Neuronal stem cell (in vitro differentiated cells): ENCODE measurements at regions not wholly inside any gene's neighbourhood (a gene's known extent, or its start where the extent isn't known, plus 50 kb on each side); places are given as distances from the start of the nearest gene placed in this dataset.

Experiments
- DNase-seq: peaks from one replicate; pipeline ENCODE4 v3.0.0-alpha.2; 2013; ENCODE audit warnings: low spot score
- H2AFZ ChIP-seq: one replicate; pipeline ENCODE4 v1.6.1; 2013; ENCODE audit warnings: mild to moderate bottlenecking, low read length, inconsistent platforms
- H2AK5ac ChIP-seq: 2 replicates; pipeline ENCODE4 v1.6.1; 2013; ENCODE audit warnings: low read depth, mild to moderate bottlenecking, inconsistent platforms, low read length, moderate library complexity, mixed read lengths
- H2BK120ac ChIP-seq: 2 replicates; pipeline ENCODE4 v1.6.1; 2013; ENCODE audit warnings: low read depth, mild to moderate bottlenecking, inconsistent platforms, low read length, moderate library complexity, mixed read lengths
- H2BK12ac ChIP-seq: one replicate; pipeline ENCODE4 v1.6.1; 2013; ENCODE audit warnings: low read length, inconsistent platforms
- H2BK15ac ChIP-seq: 2 replicates; pipeline ENCODE4 v1.6.1; 2013; ENCODE audit warnings: mild to moderate bottlenecking, low read length, inconsistent platforms, mixed read lengths
- H2BK5ac ChIP-seq: one replicate; pipeline ENCODE4 v1.6.1; 2013; ENCODE audit warnings: inconsistent platforms, mild to moderate bottlenecking, low read length, moderate library complexity
- H3K14ac ChIP-seq: one replicate; pipeline ENCODE4 v1.6.1; 2013; ENCODE audit warnings: low read length, inconsistent platforms
- H3K18ac ChIP-seq: 2 replicates; pipeline ENCODE4 v1.6.1; 2013; ENCODE audit warnings: low read length, inconsistent platforms
- H3K23ac ChIP-seq: 2 replicates; pipeline ENCODE4 v1.6.1; 2013; ENCODE audit warnings: low read depth, mild to moderate bottlenecking, mixed read lengths, low read length, inconsistent platforms; ENCODE audit not compliant: poor library complexity
- H3K27ac ChIP-seq: replicated peaks from 3 replicates; pipeline ENCODE4 v1.5.1; 2013; ENCODE audit warnings: low read length, inconsistent platforms
- H3K27me3 ChIP-seq, 3 experiments: 2 replicates each; pipeline ENCODE4 v1.6.1; 2013; ENCODE audit warnings: low read length in 3 of 3, mild to moderate bottlenecking in 2 of 3, inconsistent platforms in 1 of 3, low read depth in 1 of 3, mixed read lengths in 1 of 3, moderate library complexity in 1 of 3; ENCODE audit not compliant: control insufficient read depth in 3 of 3, insufficient read depth in 3 of 3
- H3K36me3 ChIP-seq, 2 donors: replicated peaks in 1 of 2; 2 replicates each; pipeline ENCODE4 v1.6.1; 2013; ENCODE audit warnings: low read length in 2 of 2; ENCODE audit not compliant: control insufficient read depth in 2 of 2, insufficient read depth in 2 of 2
- H3K4ac ChIP-seq: 2 replicates; pipeline ENCODE4 v1.6.1; 2013; ENCODE audit warnings: inconsistent platforms, mild to moderate bottlenecking, low read length, moderate library complexity
- H3K4me1 ChIP-seq, 2 donors: 1 replicate in 1 of 2; 2 replicates in 1 of 2; pipeline ENCODE4 v1.6.1; 2013; ENCODE audit warnings: low read length in 2 of 2, low read depth in 1 of 2; ENCODE audit not compliant: control insufficient read depth in 2 of 2, insufficient read depth in 1 of 2
- H3K4me2 ChIP-seq: one replicate; pipeline ENCODE4 v1.6.1; 2013; ENCODE audit warnings: mild to moderate bottlenecking, low read length, inconsistent platforms; ENCODE audit not compliant: insufficient read depth, poor library complexity, severe bottlenecking
- H3K4me3 ChIP-seq, 2 donors: 2 replicates each; pipeline ENCODE4 v1.5.1; 2013; ENCODE audit warnings: low read length in 2 of 2, mild to moderate bottlenecking in 2 of 2, inconsistent platforms in 1 of 2, moderate library complexity in 1 of 2
- H3K79me1 ChIP-seq: one replicate; pipeline ENCODE4 v1.6.1; 2013; ENCODE audit warnings: low read depth, mild to moderate bottlenecking, inconsistent platforms, low read length, moderate library complexity
- H3K9ac ChIP-seq: one replicate; pipeline ENCODE4 v1.6.1; 2013; ENCODE audit warnings: mild to moderate bottlenecking, low read depth, low read length, inconsistent platforms; ENCODE audit not compliant: poor library complexity
- H3K9me3 ChIP-seq, 2 donors: replicated peaks in 1 of 2; 2 replicates each; pipeline versions ENCODE3 to v1.6.1; 2013; ENCODE audit warnings: low read length in 2 of 2, mild to moderate bottlenecking in 2 of 2, inconsistent platforms in 1 of 2, low read depth in 1 of 2, mixed read lengths in 1 of 2, moderate library complexity in 1 of 2; ENCODE audit not compliant: control insufficient read depth in 2 of 2, insufficient read depth in 1 of 2
- H4K8ac ChIP-seq: one replicate; pipeline ENCODE4 v1.6.1; 2013; ENCODE audit warnings: low read depth, mild to moderate bottlenecking, inconsistent platforms, low read length, moderate library complexity
- H4K91ac ChIP-seq: one replicate; pipeline ENCODE4 v1.6.1; 2013; ENCODE audit warnings: low read length, low read depth, mild to moderate bottlenecking, inconsistent platforms; ENCODE audit not compliant: poor library complexity
- WGBS, 2 donors: extraction: QIAGEN DNeasy Blood & Tissue Kit; methylation state at CpG; one replicate each; pipeline ENCODE4 v1.1.7; 2013; ENCODE audit warnings: missing lambda C conversion rate in 2 of 2, mixed read lengths in 1 of 2; ENCODE audit not compliant: insufficient read length in 2 of 2, insufficient replicate concordance in 1 of 2; ENCODE audit errors: extremely low coverage in 2 of 2; 5-methylcytosine and 5-hydroxymethylcytosine counted together

DNA sequence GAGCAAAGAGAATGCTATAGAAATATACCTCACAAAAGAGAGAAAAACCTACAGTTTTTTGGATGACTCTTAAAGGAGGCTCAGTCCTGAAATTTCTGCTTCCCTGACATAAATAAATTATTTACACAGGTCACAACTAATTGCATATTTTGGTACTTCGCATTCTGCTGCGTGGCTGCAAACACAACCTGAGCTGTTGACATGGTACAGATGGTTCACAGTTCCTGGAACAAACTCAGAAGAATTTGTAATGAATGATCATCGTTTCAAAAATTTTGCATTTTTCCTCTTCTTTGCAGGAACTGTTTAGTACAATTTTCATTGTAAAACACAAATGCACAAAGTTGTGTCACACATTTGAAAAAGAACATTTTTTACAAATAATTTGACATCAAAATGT lies 313.7 kb upstream of the SYT1 start:
- Histone ChIP-seq H3K4me1 (no peaks in the 10 kb centered on the region), H3K27me3 (no peaks in the 10 kb centered on the region), H3K4ac (no peak overlapping the region), H3K36me3 (no peaks in the 10 kb centered on the region), H3K27ac (no peak overlapping the region), H2BK12ac (no peak overlapping the region), H4K8ac (no peak overlapping the region), H2BK120ac (no peak overlapping the region), H2BK15ac (no peak overlapping the region), H4K91ac (no peak overlapping the region), H3K9ac (no peak overlapping the region), H3K18ac (no peak overlapping the region), H2BK5ac (no peak overlapping the region), H3K79me1 (no peaks in the 10 kb centered on the region), H2AFZ (no peak overlapping the region), H3K4me2 (no peak overlapping the region), H2AK5ac (no peak overlapping the region), H3K14ac (no peak overlapping the region), H3K23ac (no peak overlapping the region), H3K9me3 (no peaks in the 10 kb centered on the region), H3K4me3 (no peak overlapping the region)
- WGBS, 2 donors, result no CpG with 5 or more reads among the region's 3 CpGs
- DNase-seq, result no peak

DNA sequence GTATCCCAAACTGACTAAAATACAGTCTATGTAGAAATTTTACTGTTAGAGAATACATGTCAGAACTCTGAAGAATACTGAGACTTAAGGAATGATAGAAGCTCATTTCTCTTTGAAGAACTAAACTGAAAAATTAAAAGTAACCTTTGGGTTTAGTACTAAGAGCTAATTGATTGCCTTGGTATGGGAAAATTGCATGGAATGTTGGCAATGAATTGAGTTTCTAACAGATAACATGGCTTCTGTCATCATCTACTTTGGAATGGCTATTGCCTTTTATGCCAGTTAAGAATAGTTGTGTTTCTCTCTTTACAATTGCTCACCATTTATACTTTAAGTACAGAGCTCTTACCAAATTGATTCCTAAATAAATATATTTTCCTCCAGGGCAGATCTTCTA lies 308.8 kb upstream of the SYT1 start:
- Histone ChIP-seq H2AFZ (no peak overlapping the region), H3K4me1 (no peaks in the 10 kb centered on the region), H3K9ac (no peak overlapping the region), H4K91ac (no peak overlapping the region), H3K9me3 (no peaks in the 10 kb centered on the region), H2BK12ac (no peak overlapping the region), H2AK5ac (no peak overlapping the region), H3K4me2 (no peak overlapping the region), H3K4ac (no peak overlapping the region), H3K27me3 (no peaks in the 10 kb centered on the region), H4K8ac (no peak overlapping the region), H3K79me1 (no peaks in the 10 kb centered on the region), H2BK120ac (no peak overlapping the region), H3K23ac (no peak overlapping the region), H3K36me3 (no peaks in the 10 kb centered on the region), H3K18ac (no peak overlapping the region), H2BK15ac (no peak overlapping the region), H2BK5ac (no peak overlapping the region), H3K4me3 (no peak overlapping the region), H3K27ac (no peak overlapping the region), H3K14ac (no peak overlapping the region)
- DNase-seq, result no peak

GRCh38 chr12:78556651-78557050 lies 307.9 kb upstream of the SYT1 start:
- H3K27ac ChIP-seq, result no peak overlapping the region
- no peak overlapping the region for H3K4ac ChIP-seq
- no peak overlapping the region for H2BK5ac ChIP-seq
- no peaks in the 10 kb centered on the region for H3K36me3 ChIP-seq
- H4K91ac ChIP-seq, result no peak overlapping the region
- no peaks in the 10 kb centered on the region for H3K27me3 ChIP-seq
- no peak overlapping the region for H3K18ac ChIP-seq
- no CpG with 5 or more reads among the region's 2 CpGs for WGBS, 2 donors
- no peak overlapping the region for H3K9ac ChIP-seq
- no peak overlapping the region for H2BK15ac ChIP-seq
- no peak overlapping the region for H3K14ac ChIP-seq
- no peak overlapping the region for H2BK12ac ChIP-seq
- H3K4me3 ChIP-seq, result no peak overlapping the region
- no peak overlapping the region for H2AK5ac ChIP-seq
- H3K9me3 ChIP-seq, result no peaks in the 10 kb centered on the region
- H3K23ac ChIP-seq, result no peak overlapping the region
- no peak overlapping the region for H4K8ac ChIP-seq
- no peaks in the 10 kb centered on the region for H3K79me1 ChIP-seq
- H3K4me1 ChIP-seq, result no peaks in the 10 kb centered on the region
- no peak overlapping the region for H2BK120ac ChIP-seq
- H3K4me2 ChIP-seq, result no peak overlapping the region
- DNase-seq, result no peak
- no peak overlapping the region for H2AFZ ChIP-seq

GRCh38 chr12:78559416-78559815 lies 305.2 kb upstream of the SYT1 start:
- no peaks in the 10 kb centered on the region for H3K36me3 ChIP-seq
- no peaks in the 10 kb centered on the region for H3K9me3 ChIP-seq
- H3K79me1 ChIP-seq, result no peaks in the 10 kb centered on the region
- no peak overlapping the region for H2BK15ac ChIP-seq
- no peaks in the 10 kb centered on the region for H3K27me3 ChIP-seq
- no peak overlapping the region for H3K4me3 ChIP-seq
- no peak overlapping the region for H3K18ac ChIP-seq
- H3K27ac ChIP-seq, result no peak overlapping the region
- H3K4ac ChIP-seq, result no peak overlapping the region
- no peak overlapping the region for H2AK5ac ChIP-seq
- WGBS, 2 donors, result no CpG with 5 or more reads among the region's 2 CpGs
- no peak overlapping the region for H2AFZ ChIP-seq
- H2BK5ac ChIP-seq, result no peak overlapping the region
- H4K8ac ChIP-seq, result no peak overlapping the region
- H3K9ac ChIP-seq, result no peak overlapping the region
- no peak overlapping the region for H2BK120ac ChIP-seq
- no peak overlapping the region for H3K4me2 ChIP-seq
- no peak overlapping the region for H3K23ac ChIP-seq
- no peak for DNase-seq
- no peak overlapping the region for H4K91ac ChIP-seq
- H3K14ac ChIP-seq, result no peak overlapping the region
- H3K4me1 ChIP-seq, result peaks cover 2 to 5% of the 10 kb centered on the region in 2 donors
- no peak overlapping the region for H2BK12ac ChIP-seq
